Adrenal gland (tissue), 5 donors: ENCODE measurements at regions not wholly inside any gene's neighbourhood (a gene's known extent, or its start where the extent isn't known, plus 50 kb on each side); places are given as distances from the start of the nearest gene placed in this dataset.

Source experiments
- CTCF ChIP-seq, 6 experiments: fragments of 450-650 bp in 4 of 6; fragments of 200-600 bp in 2 of 6; sonication (generic) in 1 of 6; IDR thresholded peaks; 1 replicate in 5 of 6; 2 replicates in 1 of 6; pipeline versions ENCODE4 v1.5.1 to v1.8.0; 2016 to 2021; ENCODE audit warnings: antibody characterized with exemption in 6 of 6, mild to moderate bottlenecking in 2 of 6, moderate library complexity in 1 of 6
- POLR2A ChIP-seq, 2 donors: fragments of 450-650 bp; IDR thresholded peaks; one replicate each; pipeline ENCODE4 v1.6.1; 2017; ENCODE audit warnings: antibody characterized with exemption in 2 of 2, mild to moderate bottlenecking in 2 of 2, moderate library complexity in 1 of 2
- donor health status: DM: no; HTN: no; CAD: no.

GRCh38 chr5:53291528-53291927, 182.0 kb upstream of the MOCS2 start:
- no peak for TF ChIP-seq CTCF (IDR thresholded peaks at IDR 0.05)
- TF ChIP-seq POLR2A (IDR thresholded peaks at IDR 0.05): no peak
